T-helper 22 cell (primary cell): ENCODE measurements at regions not wholly inside any gene's neighbourhood (a gene's known extent, or its start where the extent isn't known, plus 50 kb on each side); places are given as distances from the start of the nearest gene placed in this dataset.

Experiments used
- DNase-seq: peaks from one replicate; pipeline ENCODE4 v3.0.0-alpha.2; 2020; ENCODE audit warnings: low read depth

DNA sequence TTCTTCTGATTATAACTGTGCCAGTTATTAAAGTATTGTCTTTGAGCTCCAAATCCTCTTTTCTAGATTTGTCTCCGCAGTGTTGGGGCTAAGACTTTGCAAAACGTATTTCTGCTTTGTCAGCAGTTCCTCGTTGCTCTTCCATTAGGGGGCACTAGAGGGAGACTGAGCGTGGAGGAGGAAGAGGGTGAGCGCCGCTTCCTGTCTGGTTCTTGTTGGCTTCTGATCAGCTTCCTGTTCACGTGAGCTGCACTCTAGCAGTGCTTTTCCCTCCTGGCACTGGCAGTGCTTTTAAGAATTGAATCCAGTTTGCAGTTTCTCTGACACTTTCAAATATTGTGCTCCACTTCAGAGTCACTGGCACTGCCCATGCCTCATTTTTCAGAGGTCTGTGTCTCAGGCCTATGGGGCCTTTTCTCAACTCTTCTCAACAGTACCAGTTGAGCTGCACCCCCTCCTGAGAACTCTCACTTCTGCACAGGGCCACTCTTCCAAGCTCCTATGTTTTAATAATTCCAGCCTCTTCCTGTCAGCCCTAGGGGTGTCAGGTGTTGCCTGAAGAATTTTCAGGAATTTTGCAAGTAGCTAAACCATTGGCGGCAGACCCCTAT lies 54.4 kb upstream of the LCORL start:
- peak; percentile 3 for DNase-seq

DNA sequence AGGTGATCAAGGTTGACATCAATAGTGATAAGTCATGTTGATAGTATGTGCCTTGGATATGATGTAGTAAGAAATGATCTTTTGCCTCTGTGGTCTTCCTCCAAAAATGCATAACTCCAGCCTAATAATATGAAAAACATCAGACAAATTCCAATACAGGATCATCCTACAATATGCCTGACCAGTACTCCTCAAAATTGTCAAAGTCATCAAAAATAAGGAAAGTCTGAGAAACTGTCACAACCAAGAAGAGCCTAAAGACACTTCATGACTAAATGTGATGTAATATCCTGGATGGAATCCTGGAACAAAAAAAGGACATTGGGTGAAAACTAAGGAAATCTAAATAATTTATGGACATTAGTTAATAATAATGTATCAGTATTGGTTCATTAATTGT lies 50.3 kb upstream of the LCORL start:
- no peak for DNase-seq
